H1 (cell line): ENCODE measurements at regions not wholly inside any gene's neighbourhood (a gene's known extent, or its start where the extent isn't known, plus 50 kb on each side); places are given as distances from the start of the nearest gene placed in this dataset.

ENCODE experiments used
- TF ChIP-seq, protein P1 (sequence below): fragments of 300-600 bp; sonication (generic); IDR thresholded peaks from 2 replicates; pipeline ENCODE4 v1.7.1; 2012; ENCODE audit warnings: low read length, moderate library complexity, mild to moderate bottlenecking, inconsistent platforms; ENCODE audit not compliant: insufficient replicate concordance

DNA sequence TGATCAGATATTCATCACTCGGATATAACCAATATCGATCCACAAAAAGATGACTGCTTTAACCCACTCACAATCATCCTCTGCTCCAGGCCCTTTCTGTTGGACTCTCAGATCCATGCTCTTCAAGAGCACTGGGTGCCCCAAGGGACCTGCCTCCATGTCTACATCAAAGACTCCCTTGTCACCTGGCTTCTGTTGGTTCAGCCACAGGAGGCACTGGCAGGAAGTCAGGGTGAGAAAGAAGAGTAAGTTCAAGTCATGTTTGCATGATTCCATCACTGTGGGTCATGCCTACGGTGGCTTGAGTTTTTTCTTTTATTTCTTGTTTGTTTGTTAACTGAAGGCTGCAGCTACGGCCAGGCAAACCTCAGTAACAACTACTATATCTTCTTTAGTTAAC lies 243.3 kb downstream of the ADGRG6 start (continued):
- TF ChIP-seq, protein P1, sequence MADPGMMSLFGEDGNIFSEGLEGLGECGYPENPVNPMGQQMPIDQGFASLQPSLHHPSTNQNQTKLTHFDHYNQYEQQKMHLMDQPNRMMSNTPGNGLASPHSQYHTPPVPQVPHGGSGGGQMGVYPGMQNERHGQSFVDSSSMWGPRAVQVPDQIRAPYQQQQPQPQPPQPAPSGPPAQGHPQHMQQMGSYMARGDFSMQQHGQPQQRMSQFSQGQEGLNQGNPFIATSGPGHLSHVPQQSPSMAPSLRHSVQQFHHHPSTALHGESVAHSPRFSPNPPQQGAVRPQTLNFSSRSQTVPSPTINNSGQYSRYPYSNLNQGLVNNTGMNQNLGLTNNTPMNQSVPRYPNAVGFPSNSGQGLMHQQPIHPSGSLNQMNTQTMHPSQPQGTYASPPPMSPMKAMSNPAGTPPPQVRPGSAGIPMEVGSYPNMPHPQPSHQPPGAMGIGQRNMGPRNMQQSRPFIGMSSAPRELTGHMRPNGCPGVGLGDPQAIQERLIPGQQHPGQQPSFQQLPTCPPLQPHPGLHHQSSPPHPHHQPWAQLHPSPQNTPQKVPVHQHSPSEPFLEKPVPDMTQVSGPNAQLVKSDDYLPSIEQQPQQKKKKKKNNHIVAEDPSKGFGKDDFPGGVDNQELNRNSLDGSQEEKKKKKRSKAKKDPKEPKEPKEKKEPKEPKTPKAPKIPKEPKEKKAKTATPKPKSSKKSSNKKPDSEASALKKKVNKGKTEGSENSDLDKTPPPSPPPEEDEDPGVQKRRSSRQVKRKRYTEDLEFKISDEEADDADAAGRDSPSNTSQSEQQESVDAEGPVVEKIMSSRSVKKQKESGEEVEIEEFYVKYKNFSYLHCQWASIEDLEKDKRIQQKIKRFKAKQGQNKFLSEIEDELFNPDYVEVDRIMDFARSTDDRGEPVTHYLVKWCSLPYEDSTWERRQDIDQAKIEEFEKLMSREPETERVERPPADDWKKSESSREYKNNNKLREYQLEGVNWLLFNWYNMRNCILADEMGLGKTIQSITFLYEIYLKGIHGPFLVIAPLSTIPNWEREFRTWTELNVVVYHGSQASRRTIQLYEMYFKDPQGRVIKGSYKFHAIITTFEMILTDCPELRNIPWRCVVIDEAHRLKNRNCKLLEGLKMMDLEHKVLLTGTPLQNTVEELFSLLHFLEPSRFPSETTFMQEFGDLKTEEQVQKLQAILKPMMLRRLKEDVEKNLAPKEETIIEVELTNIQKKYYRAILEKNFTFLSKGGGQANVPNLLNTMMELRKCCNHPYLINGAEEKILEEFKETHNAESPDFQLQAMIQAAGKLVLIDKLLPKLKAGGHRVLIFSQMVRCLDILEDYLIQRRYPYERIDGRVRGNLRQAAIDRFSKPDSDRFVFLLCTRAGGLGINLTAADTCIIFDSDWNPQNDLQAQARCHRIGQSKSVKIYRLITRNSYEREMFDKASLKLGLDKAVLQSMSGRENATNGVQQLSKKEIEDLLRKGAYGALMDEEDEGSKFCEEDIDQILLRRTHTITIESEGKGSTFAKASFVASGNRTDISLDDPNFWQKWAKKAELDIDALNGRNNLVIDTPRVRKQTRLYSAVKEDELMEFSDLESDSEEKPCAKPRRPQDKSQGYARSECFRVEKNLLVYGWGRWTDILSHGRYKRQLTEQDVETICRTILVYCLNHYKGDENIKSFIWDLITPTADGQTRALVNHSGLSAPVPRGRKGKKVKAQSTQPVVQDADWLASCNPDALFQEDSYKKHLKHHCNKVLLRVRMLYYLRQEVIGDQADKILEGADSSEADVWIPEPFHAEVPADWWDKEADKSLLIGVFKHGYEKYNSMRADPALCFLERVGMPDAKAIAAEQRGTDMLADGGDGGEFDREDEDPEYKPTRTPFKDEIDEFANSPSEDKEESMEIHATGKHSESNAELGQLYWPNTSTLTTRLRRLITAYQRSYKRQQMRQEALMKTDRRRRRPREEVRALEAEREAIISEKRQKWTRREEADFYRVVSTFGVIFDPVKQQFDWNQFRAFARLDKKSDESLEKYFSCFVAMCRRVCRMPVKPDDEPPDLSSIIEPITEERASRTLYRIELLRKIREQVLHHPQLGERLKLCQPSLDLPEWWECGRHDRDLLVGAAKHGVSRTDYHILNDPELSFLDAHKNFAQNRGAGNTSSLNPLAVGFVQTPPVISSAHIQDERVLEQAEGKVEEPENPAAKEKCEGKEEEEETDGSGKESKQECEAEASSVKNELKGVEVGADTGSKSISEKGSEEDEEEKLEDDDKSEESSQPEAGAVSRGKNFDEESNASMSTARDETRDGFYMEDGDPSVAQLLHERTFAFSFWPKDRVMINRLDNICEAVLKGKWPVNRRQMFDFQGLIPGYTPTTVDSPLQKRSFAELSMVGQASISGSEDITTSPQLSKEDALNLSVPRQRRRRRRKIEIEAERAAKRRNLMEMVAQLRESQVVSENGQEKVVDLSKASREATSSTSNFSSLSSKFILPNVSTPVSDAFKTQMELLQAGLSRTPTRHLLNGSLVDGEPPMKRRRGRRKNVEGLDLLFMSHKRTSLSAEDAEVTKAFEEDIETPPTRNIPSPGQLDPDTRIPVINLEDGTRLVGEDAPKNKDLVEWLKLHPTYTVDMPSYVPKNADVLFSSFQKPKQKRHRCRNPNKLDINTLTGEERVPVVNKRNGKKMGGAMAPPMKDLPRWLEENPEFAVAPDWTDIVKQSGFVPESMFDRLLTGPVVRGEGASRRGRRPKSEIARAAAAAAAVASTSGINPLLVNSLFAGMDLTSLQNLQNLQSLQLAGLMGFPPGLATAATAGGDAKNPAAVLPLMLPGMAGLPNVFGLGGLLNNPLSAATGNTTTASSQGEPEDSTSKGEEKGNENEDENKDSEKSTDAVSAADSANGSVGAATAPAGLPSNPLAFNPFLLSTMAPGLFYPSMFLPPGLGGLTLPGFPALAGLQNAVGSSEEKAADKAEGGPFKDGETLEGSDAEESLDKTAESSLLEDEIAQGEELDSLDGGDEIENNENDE, result no peak
